ENCODE measurements at regions not wholly inside any gene's neighbourhood (a gene's known extent, or its start where the extent isn't known, plus 50 kb on each side); places are given as distances from the start of the nearest gene placed in this dataset.

DNA sequence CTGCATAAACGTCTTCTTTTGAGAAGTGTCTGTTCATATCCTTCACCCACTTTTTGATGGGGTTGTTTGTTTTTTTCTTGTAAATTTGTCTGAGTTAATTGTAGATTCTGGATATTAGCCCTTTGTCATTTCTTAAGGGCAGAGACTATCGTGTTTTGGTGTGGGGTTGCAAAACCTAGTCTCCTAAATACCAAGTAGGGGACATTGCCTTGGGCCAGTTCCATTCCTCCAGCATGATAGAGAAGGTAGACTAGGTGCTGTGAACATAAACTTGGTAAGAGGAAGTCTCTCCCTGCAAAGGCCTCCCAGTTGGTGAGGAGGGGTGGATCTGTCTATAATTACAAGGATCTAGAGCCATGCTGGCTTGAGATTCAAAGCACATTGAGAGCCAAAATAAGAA is 390.7 kb downstream of the VRK1 start (continued):
- TF ChIP-seq, protein P1, sequence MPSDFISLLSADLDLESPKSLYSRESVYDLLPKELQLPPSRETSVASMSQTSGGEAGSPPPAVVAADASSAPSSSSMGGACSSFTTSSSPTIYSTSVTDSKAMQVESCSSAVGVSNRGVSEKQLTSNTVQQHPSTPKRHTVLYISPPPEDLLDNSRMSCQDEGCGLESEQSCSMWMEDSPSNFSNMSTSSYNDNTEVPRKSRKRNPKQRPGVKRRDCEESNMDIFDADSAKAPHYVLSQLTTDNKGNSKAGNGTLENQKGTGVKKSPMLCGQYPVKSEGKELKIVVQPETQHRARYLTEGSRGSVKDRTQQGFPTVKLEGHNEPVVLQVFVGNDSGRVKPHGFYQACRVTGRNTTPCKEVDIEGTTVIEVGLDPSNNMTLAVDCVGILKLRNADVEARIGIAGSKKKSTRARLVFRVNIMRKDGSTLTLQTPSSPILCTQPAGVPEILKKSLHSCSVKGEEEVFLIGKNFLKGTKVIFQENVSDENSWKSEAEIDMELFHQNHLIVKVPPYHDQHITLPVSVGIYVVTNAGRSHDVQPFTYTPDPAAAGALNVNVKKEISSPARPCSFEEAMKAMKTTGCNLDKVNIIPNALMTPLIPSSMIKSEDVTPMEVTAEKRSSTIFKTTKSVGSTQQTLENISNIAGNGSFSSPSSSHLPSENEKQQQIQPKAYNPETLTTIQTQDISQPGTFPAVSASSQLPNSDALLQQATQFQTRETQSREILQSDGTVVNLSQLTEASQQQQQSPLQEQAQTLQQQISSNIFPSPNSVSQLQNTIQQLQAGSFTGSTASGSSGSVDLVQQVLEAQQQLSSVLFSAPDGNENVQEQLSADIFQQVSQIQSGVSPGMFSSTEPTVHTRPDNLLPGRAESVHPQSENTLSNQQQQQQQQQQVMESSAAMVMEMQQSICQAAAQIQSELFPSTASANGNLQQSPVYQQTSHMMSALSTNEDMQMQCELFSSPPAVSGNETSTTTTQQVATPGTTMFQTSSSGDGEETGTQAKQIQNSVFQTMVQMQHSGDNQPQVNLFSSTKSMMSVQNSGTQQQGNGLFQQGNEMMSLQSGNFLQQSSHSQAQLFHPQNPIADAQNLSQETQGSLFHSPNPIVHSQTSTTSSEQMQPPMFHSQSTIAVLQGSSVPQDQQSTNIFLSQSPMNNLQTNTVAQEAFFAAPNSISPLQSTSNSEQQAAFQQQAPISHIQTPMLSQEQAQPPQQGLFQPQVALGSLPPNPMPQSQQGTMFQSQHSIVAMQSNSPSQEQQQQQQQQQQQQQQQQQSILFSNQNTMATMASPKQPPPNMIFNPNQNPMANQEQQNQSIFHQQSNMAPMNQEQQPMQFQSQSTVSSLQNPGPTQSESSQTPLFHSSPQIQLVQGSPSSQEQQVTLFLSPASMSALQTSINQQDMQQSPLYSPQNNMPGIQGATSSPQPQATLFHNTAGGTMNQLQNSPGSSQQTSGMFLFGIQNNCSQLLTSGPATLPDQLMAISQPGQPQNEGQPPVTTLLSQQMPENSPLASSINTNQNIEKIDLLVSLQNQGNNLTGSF (CRISPR knock-in tag; IDR thresholded peaks at IDR 0.05): no peak
- TF ChIP-seq SCMH1 (CRISPR knock-in tag; IDR thresholded peaks at IDR 0.05; ENCODE audit: borderline replicate concordance) (no peak), SMAD9 (CRISPR knock-in tag; IDR thresholded peaks at IDR 0.05) (no peak), EZH2 (conservative IDR thresholded peaks at IDR 0.05; ENCODE audit: low read depth, low read length) (no peak), ZNF337 (CRISPR knock-in tag; IDR thresholded peaks at IDR 0.05; ENCODE audit: borderline replicate concordance, low read depth) (no peak), ZNF841 (CRISPR knock-in tag; IDR thresholded peaks at IDR 0.05; ENCODE audit: borderline replicate concordance) (no peak), ETV6 (CRISPR knock-in tag; conservative IDR thresholded peaks at IDR 0.05) (no peak), KLF16 (CRISPR knock-in tag; IDR thresholded peaks at IDR 0.05) (no peak), SMYD3 (CRISPR knock-in tag; IDR thresholded peaks at IDR 0.05) (no peak), ZNF101 (CRISPR knock-in tag; IDR thresholded peaks at IDR 0.05; ENCODE audit: borderline replicate concordance, low read depth) (no peak)
- TF ChIP-seq, protein P2, sequence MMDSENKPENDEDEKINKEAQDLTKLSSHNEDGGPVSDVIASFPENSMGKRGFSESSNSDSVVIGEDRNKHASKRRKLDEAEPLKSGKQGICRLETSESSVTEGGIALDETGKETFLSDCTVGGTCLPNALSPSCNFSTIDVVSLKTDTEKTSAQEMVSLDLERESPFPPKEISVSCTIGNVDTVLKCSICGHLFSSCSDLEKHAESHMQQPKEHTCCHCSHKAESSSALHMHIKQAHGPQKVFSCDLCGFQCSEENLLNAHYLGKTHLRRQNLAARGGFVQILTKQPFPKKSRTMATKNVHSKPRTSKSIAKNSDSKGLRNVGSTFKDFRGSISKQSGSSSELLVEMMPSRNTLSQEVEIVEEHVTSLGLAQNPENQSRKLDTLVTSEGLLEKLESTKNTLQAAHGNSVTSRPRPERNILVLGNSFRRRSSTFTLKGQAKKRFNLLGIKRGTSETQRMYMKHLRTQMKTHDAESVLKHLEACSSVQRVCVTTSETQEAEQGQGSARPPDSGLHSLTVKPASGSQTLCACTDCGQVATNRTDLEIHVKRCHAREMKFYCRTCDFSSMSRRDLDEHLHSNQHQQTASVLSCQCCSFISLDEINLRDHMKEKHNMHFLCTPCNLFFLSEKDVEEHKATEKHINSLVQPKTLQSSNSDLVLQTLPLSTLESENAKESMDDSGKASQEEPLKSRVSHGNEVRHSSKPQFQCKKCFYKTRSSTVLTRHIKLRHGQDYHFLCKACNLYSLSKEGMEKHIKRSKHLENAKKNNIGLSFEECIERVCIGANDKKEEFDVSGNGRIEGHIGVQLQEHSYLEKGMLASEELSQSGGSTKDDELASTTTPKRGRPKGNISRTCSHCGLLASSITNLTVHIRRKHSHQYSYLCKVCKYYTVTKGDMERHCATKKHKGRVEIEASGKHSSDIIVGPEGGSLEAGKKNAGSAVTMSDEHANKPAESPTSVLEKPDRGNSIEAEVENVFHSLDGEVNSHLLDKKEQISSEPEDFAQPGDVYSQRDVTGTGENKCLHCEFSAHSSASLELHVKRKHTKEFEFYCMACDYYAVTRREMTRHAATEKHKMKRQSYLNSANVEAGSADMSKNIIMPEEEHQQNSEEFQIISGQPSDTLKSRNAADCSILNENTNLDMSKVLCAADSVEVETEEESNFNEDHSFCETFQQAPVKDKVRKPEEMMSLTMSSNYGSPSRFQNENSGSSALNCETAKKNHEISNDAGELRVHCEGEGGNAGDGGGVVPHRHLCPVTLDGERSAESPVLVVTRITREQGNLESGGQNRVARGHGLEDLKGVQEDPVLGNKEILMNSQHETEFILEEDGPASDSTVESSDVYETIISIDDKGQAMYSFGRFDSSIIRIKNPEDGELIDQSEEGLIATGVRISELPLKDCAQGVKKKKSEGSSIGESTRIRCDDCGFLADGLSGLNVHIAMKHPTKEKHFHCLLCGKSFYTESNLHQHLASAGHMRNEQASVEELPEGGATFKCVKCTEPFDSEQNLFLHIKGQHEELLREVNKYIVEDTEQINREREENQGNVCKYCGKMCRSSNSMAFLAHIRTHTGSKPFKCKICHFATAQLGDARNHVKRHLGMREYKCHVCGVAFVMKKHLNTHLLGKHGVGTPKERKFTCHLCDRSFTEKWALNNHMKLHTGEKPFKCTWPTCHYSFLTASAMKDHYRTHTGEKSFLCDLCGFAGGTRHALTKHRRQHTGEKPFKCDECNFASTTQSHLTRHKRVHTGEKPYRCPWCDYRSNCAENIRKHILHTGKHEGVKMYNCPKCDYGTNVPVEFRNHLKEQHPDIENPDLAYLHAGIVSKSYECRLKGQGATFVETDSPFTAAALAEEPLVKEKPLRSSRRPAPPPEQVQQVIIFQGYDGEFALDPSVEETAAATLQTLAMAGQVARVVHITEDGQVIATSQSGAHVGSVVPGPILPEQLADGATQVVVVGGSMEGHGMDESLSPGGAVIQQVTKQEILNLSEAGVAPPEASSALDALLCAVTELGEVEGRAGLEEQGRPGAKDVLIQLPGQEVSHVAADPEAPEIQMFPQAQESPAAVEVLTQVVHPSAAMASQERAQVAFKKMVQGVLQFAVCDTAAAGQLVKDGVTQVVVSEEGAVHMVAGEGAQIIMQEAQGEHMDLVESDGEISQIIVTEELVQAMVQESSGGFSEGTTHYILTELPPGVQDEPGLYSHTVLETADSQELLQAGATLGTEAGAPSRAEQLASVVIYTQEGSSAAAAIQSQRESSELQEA (CRISPR knock-in tag; IDR thresholded peaks at IDR 0.05; ENCODE audit: not compliant biosample characterization): no peak
- TF ChIP-seq, protein P3, sequence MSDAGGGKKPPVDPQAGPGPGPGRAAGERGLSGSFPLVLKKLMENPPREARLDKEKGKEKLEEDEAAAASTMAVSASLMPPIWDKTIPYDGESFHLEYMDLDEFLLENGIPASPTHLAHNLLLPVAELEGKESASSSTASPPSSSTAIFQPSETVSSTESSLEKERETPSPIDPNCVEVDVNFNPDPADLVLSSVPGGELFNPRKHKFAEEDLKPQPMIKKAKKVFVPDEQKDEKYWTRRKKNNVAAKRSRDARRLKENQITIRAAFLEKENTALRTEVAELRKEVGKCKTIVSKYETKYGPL (CRISPR knock-in tag; IDR thresholded peaks at IDR 0.05): no peak

Measured in HepG2 (cell line).